HUES64 (cell line): ENCODE measurements at regions not wholly inside any gene's neighbourhood (a gene's known extent, or its start where the extent isn't known, plus 50 kb on each side); places are given as distances from the start of the nearest gene placed in this dataset.
A peak's percentile ranks its signal among the peaks of the same experiment; 100 is the strongest.

Source experiments
- H3K27ac ChIP-seq: 2 replicates; pipeline ENCODE4 v1.7.0; 2013; ENCODE audit warnings: low read depth, low read length, inconsistent platforms
- H3K27me3 ChIP-seq: 2 replicates; pipeline ENCODE4 v1.6.1; 2013; ENCODE audit warnings: mild to moderate bottlenecking, low read length; ENCODE audit not compliant: insufficient read depth
- H3K36me3 ChIP-seq: 2 replicates; pipeline ENCODE4 v1.6.1; 2013; ENCODE audit warnings: mild to moderate bottlenecking, low read length; ENCODE audit not compliant: insufficient read depth
- H3K4me1 ChIP-seq: 2 replicates; pipeline ENCODE4 v1.6.1; 2013; ENCODE audit warnings: mild to moderate bottlenecking, low read length, moderate library complexity; ENCODE audit not compliant: insufficient read depth
- H3K4me3 ChIP-seq: 2 replicates; pipeline ENCODE4 v1.5.1; 2013; ENCODE audit warnings: mild to moderate bottlenecking, low read length, moderate library complexity
- H3K9ac ChIP-seq: 2 replicates; pipeline ENCODE4 v1.6.1; 2013; ENCODE audit warnings: mild to moderate bottlenecking, low read depth, low read length
- H3K9me3 ChIP-seq: 2 replicates; pipeline ENCODE4 v1.6.1; 2013; ENCODE audit warnings: low read depth, low read length; ENCODE audit not compliant: insufficient read depth
- WGBS: fragments of 150-250, 120-280 bp; methylation state at CpG from one replicate; pipeline ENCODE4 v1.1.7; 2013; ENCODE audit warnings: missing lambda C conversion rate; 5-methylcytosine and 5-hydroxymethylcytosine counted together

GRCh38 chr12:76634133-76634532, 74.6 kb upstream of the OSBPL8 start:
- H3K9ac ChIP-seq, result no peak overlapping the region
- no peaks in the 10 kb centered on the region for H3K36me3 ChIP-seq
- 56% methylated on average over 4 of the region's 4 CpGs for WGBS
- H3K4me1 ChIP-seq, result peaks cover 27% of the 10 kb centered on the region
- no peak overlapping the region for H3K4me3 ChIP-seq
- no peaks in the 10 kb centered on the region for H3K27me3 ChIP-seq
- no peak overlapping the region; the same call in 1 of the 2 replicates for H3K27ac ChIP-seq
- no peaks in the 10 kb centered on the region for H3K9me3 ChIP-seq

GRCh38 chr12:76636121-76636692, 76.6 kb upstream of the OSBPL8 start:
- H3K27me3 ChIP-seq, result no peaks in the 10 kb centered on the region
- H3K4me3 ChIP-seq, result no peak overlapping the region
- no peaks in the 10 kb centered on the region for H3K9me3 ChIP-seq
- WGBS, result 74% methylated on average over 5 of the region's 5 CpGs
- H3K9ac ChIP-seq, result no peak overlapping the region
- H3K4me1 ChIP-seq, result peaks cover 27% of the 10 kb centered on the region
- peak overlapping the region; percentile 33; the same call in 1 of the 2 replicates for H3K27ac ChIP-seq
- no peaks in the 10 kb centered on the region for H3K36me3 ChIP-seq

- no peak overlapping the region for H3K9ac ChIP-seq
- H3K36me3 ChIP-seq, result no peaks in the 10 kb centered on the region
- H3K4me1 ChIP-seq, result peaks cover 27% of the 10 kb centered on the region
- H3K27me3 ChIP-seq, result no peaks in the 10 kb centered on the region
- WGBS, result 94% methylated on average over 2 of the region's 3 CpGs
- no peaks in the 10 kb centered on the region for H3K9me3 ChIP-seq
- H3K4me3 ChIP-seq, result no peak overlapping the region
- no peak overlapping the region for H3K27ac ChIP-seq
Observed at GRCh38 chr12:76637807-76638206, 78.2 kb upstream of the OSBPL8 start.

- Histone ChIP-seq H3K27me3 (no peaks in the 10 kb centered on the region), H3K4me3 (no peak overlapping the region), H3K9ac (no peak overlapping the region), H3K4me1 (peaks cover 11% of the 10 kb centered on the region; the same call in 1 of the 2 replicates), H3K27ac (0 out of 2 replicates have a peak overlapping the region, but pooled peaks have one; percentile 23), H3K9me3 (no peaks in the 10 kb centered on the region), H3K36me3 (no peaks in the 10 kb centered on the region)
- WGBS, result 70% methylated on average over 6 of the region's 6 CpGs
Observed at GRCh38 chr12:76639646-76640045, 80.1 kb upstream of the OSBPL8 start.

- Histone ChIP-seq H3K27ac (no peak overlapping the region), H3K9ac (no peak overlapping the region), H3K9me3 (no peaks in the 10 kb centered on the region), H3K36me3 (no peaks in the 10 kb centered on the region), H3K4me1 (peaks cover 7% of the 10 kb centered on the region; the same call in 1 of the 2 replicates), H3K27me3 (no peaks in the 10 kb centered on the region), H3K4me3 (no peak overlapping the region)
- 83% methylated on average over 1 of the region's 1 CpG for WGBS
Observed at GRCh38 chr12:76641073-76641472, 81.5 kb upstream of the OSBPL8 start.

- H3K36me3 ChIP-seq, result no peaks in the 10 kb centered on the region
- H3K27me3 ChIP-seq, result no peaks in the 10 kb centered on the region
- H3K4me3 ChIP-seq, result no peak overlapping the region
- no peak overlapping the region for H3K9ac ChIP-seq
- no peaks in the 10 kb centered on the region for H3K9me3 ChIP-seq
- 90% methylated on average over 2 of the region's 2 CpGs for WGBS
- no peak overlapping the region for H3K27ac ChIP-seq
- H3K4me1 ChIP-seq, result no peaks in the 10 kb centered on the region
Observed at GRCh38 chr12:76641961-76642360, 82.4 kb upstream of the OSBPL8 start.

GRCh38 chr12:76643438-76643837, 83.9 kb upstream of the OSBPL8 start:
- H3K27me3 ChIP-seq, result no peaks in the 10 kb centered on the region
- no peaks in the 10 kb centered on the region for H3K4me1 ChIP-seq
- H3K9me3 ChIP-seq, result no peaks in the 10 kb centered on the region
- no peak overlapping the region for H3K27ac ChIP-seq
- H3K4me3 ChIP-seq, result no peak overlapping the region
- no peaks in the 10 kb centered on the region for H3K36me3 ChIP-seq
- H3K9ac ChIP-seq, result no peak overlapping the region

GRCh38 chr12:76644950-76645349, 85.4 kb upstream of the OSBPL8 start:
- H3K4me1 ChIP-seq, result no peaks in the 10 kb centered on the region
- no peaks in the 10 kb centered on the region for H3K27me3 ChIP-seq
- H3K4me3 ChIP-seq, result no peak overlapping the region
- 92% methylated on average over 7 of the region's 7 CpGs for WGBS
- no peaks in the 10 kb centered on the region for H3K9me3 ChIP-seq
- H3K9ac ChIP-seq, result no peak overlapping the region
- no peak overlapping the region for H3K27ac ChIP-seq
- H3K36me3 ChIP-seq, result no peaks in the 10 kb centered on the region

GRCh38 chr12:76645934-76646333, 86.4 kb upstream of the OSBPL8 start:
- no peak overlapping the region for H3K27ac ChIP-seq
- H3K9me3 ChIP-seq, result no peaks in the 10 kb centered on the region
- no peaks in the 10 kb centered on the region for H3K27me3 ChIP-seq
- H3K4me3 ChIP-seq, result no peak overlapping the region
- H3K4me1 ChIP-seq, result no peaks in the 10 kb centered on the region
- no peaks in the 10 kb centered on the region for H3K36me3 ChIP-seq
- H3K9ac ChIP-seq, result no peak overlapping the region
- WGBS, result 93% methylated on average over 3 of the region's 3 CpGs

GRCh38 chr12:76646366-76646765, 86.8 kb upstream of the OSBPL8 start:
- Histone ChIP-seq H3K27ac (no peak overlapping the region), H3K4me3 (no peak overlapping the region), H3K27me3 (no peaks in the 10 kb centered on the region), H3K36me3 (no peaks in the 10 kb centered on the region), H3K9ac (no peak overlapping the region), H3K9me3 (no peaks in the 10 kb centered on the region), H3K4me1 (no peaks in the 10 kb centered on the region)
- no CpG with 5 or more reads among the region's 1 CpG for WGBS

- H3K9me3 ChIP-seq, result no peaks in the 10 kb centered on the region
- H3K4me1 ChIP-seq, result no peaks in the 10 kb centered on the region
- H3K27me3 ChIP-seq, result no peaks in the 10 kb centered on the region
- no peak overlapping the region for H3K27ac ChIP-seq
- no peak overlapping the region for H3K4me3 ChIP-seq
- no peaks in the 10 kb centered on the region for H3K36me3 ChIP-seq
- WGBS, result 97% methylated on average over 5 of the region's 5 CpGs
- H3K9ac ChIP-seq, result no peak overlapping the region
Observed at GRCh38 chr12:76649099-76649498, 89.5 kb upstream of the OSBPL8 start.

- 77% methylated on average over 3 of the region's 4 CpGs for WGBS
Observed at GRCh38 chr12:76652402-76652801, 92.8 kb upstream of the OSBPL8 start.

More at GRCh38 chr12:76652402-76652801, 92.8 kb upstream of the OSBPL8 start:
- Histone ChIP-seq H3K36me3 (no peaks in the 10 kb centered on the region), H3K9ac (no peak overlapping the region), H3K27me3 (no peaks in the 10 kb centered on the region), H3K4me1 (no peaks in the 10 kb centered on the region), H3K9me3 (no peaks in the 10 kb centered on the region), H3K4me3 (no peak overlapping the region), H3K27ac (no peak overlapping the region)
